ENCODE measurements at regions not wholly inside any gene's neighbourhood (a gene's known extent, or its start where the extent isn't known, plus 50 kb on each side); places are given as distances from the start of the nearest gene placed in this dataset.

DNA sequence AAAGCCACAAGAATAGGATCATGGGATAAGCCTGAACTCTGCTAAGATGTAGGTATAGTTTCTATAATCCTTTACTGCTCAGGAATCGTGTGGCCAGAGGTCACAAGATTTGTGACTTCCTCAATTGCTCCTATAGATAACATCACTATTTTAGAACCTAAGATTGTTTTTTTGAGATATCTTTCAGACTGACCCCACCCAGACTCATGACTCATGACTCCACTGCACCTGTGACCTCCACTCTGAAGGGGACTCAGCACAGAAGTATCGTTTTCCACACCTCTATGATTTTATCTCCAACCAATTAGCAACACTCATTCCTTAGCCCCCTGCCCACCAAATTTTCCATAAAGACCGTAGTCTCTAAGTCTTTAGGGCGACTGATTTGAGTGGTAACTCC is 124.5 kb upstream of the KCNK1 start:
- Histone ChIP-seq H3K27ac (ENCODE audit: low read depth) (no peak overlapping the region), H3K79me2 (replicated peaks; ENCODE audit: insufficient read depth) (no peaks in the 10 kb centered on the region), H3K4me2 (no peak overlapping the region), H3K36me3 (ENCODE audit: insufficient read depth) (peaks cover 5% of the 10 kb centered on the region; the same call in 1 of the 2 replicates), H3F3A (replicated peaks; ENCODE audit: low read depth) (no peaks in the 10 kb centered on the region), H3K27me3 (ENCODE audit: insufficient read depth) (no peaks in the 10 kb centered on the region), H3K4me1 (ENCODE audit: insufficient read depth) (peaks cover 15% of the 10 kb centered on the region), H3K9me2 (ENCODE audit: insufficient read depth) (no peaks in the 10 kb centered on the region), H2AFZ (no peak overlapping the region), H3K4me3 (no peak overlapping the region), H4K20me1 (replicated peaks; ENCODE audit: insufficient read depth) (no peaks in the 10 kb centered on the region)
- H3K4me1 Mint-ChIP-seq: peaks cover 18% of the 10 kb centered on the region
- no peak overlapping the region for H3K4me3 Mint-ChIP-seq
- H3K9me3 Mint-ChIP-seq: peaks cover 16% of the 10 kb centered on the region
- no peak for DNase-seq (ENCODE audit: low spot score)
- ATAC-seq: no peak
- H3K27ac Mint-ChIP-seq: no peak overlapping the region
- TF ChIP-seq REST (IDR thresholded peaks at IDR 0.05; ENCODE audit: unreplicated experiment) (no peak), ZNF114 (CRISPR knock-in tag; IDR thresholded peaks at IDR 0.05) (no peak), EZH2 (IDR thresholded peaks at IDR 0.05; ENCODE audit: low read depth, unreplicated experiment) (no peak), JUNB (IDR thresholded peaks at IDR 0.05; ENCODE audit: unreplicated experiment) (no peak), POLR2AphosphoS5 (IDR thresholded peaks at IDR 0.05; ENCODE audit: low read depth) (no peak), STAT1 (IDR thresholded peaks at IDR 0.05; ENCODE audit: unreplicated experiment) (no peak), CTCF (conservative IDR thresholded peaks at IDR 0.05; ENCODE audit: low read depth in 2 of 2) (no peak), EZH2phosphoT487 (IDR thresholded peaks at IDR 0.05; ENCODE audit: unreplicated experiment) (no peak), NANOG (IDR thresholded peaks at IDR 0.05; ENCODE audit: borderline replicate concordance) (no peak)
- TF ChIP-seq, protein P1, sequence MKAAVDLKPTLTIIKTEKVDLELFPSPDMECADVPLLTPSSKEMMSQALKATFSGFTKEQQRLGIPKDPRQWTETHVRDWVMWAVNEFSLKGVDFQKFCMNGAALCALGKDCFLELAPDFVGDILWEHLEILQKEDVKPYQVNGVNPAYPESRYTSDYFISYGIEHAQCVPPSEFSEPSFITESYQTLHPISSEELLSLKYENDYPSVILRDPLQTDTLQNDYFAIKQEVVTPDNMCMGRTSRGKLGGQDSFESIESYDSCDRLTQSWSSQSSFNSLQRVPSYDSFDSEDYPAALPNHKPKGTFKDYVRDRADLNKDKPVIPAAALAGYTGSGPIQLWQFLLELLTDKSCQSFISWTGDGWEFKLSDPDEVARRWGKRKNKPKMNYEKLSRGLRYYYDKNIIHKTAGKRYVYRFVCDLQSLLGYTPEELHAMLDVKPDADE (IDR thresholded peaks at IDR 0.05): no peak
- H3K27me3 Mint-ChIP-seq (ENCODE audit: insufficient read depth, low read depth, poor library complexity): peaks cover 2% of the 10 kb centered on the region
- peaks cover 23% of the 10 kb centered on the region for H3K36me3 Mint-ChIP-seq (ENCODE audit: low read depth)

GRCh38 chr1:233490488-233490887 is 123.4 kb upstream of the KCNK1 start:
- no peak overlapping the region for H3K27ac Mint-ChIP-seq
- Histone ChIP-seq H3K9me2 (ENCODE audit: insufficient read depth) (no peaks in the 10 kb centered on the region), H3F3A (replicated peaks; ENCODE audit: low read depth) (no peaks in the 10 kb centered on the region), H3K4me3 (no peak overlapping the region), H3K4me1 (ENCODE audit: insufficient read depth) (peaks cover 15% of the 10 kb centered on the region), H3K27ac (ENCODE audit: low read depth) (no peak overlapping the region), H3K4me2 (no peak overlapping the region), H3K36me3 (ENCODE audit: insufficient read depth) (peaks cover 5% of the 10 kb centered on the region; the same call in 1 of the 2 replicates), H3K79me2 (replicated peaks; ENCODE audit: insufficient read depth) (no peaks in the 10 kb centered on the region), H2AFZ (no peak overlapping the region), H3K27me3 (ENCODE audit: insufficient read depth) (no peaks in the 10 kb centered on the region), H4K20me1 (replicated peaks; ENCODE audit: insufficient read depth) (no peaks in the 10 kb centered on the region)
- no peak overlapping the region for H3K4me3 Mint-ChIP-seq
- H3K36me3 Mint-ChIP-seq (ENCODE audit: low read depth): peaks cover 23% of the 10 kb centered on the region
- ATAC-seq (no peak), DNase-seq (ENCODE audit: low spot score) (no peak)
- H3K9me3 Mint-ChIP-seq: peaks cover 16% of the 10 kb centered on the region
- no peaks in the 10 kb centered on the region for H3K27me3 Mint-ChIP-seq (ENCODE audit: insufficient read depth, low read depth, poor library complexity)
- H3K4me1 Mint-ChIP-seq: peaks cover 18% of the 10 kb centered on the region
- no peak for TF ChIP-seq EZH2phosphoT487 (IDR thresholded peaks at IDR 0.05; ENCODE audit: unreplicated experiment)
- TF ChIP-seq NANOG (IDR thresholded peaks at IDR 0.05; ENCODE audit: borderline replicate concordance): no peak
- TF ChIP-seq REST (IDR thresholded peaks at IDR 0.05; ENCODE audit: unreplicated experiment): no peak

Data from GM23338 (cell line).